SK-N-SH (cell line): ENCODE measurements at regions not wholly inside any gene's neighbourhood (a gene's known extent, or its start where the extent isn't known, plus 50 kb on each side); places are given as distances from the start of the nearest gene placed in this dataset.

Source experiments
- CTCF ChIP-seq: fragments of 200-600 bp; sonication (generic); IDR thresholded peaks from 2 replicates; pipeline ENCODE4 v1.6.1; 2017; ENCODE audit warnings: antibody characterized with exemption, mild to moderate bottlenecking, moderate library complexity
- EZH2phosphoT487 ChIP-seq: fragments of 200-600 bp; sonication (generic); IDR thresholded peaks from 2 replicates; pipeline ENCODE4 v1.6.1; 2017; ENCODE audit warnings: low read depth, mixed run types, mild to moderate bottlenecking, antibody characterized with exemption, moderate library complexity, borderline replicate concordance
- JUND ChIP-seq: IDR thresholded peaks from 2 replicates; pipeline ENCODE4 v1.4.0; 2012
- NFIC ChIP-seq: IDR thresholded peaks from 2 replicates; pipeline ENCODE4 v1.4.0; 2012; ENCODE audit warnings: borderline replicate concordance
- PBX3 ChIP-seq: IDR thresholded peaks from 2 replicates; pipeline ENCODE4; 2012
- POLR2AphosphoS5 ChIP-seq: IDR thresholded peaks from 2 replicates; pipeline ENCODE4 v1.6.1; 2012; ENCODE audit warnings: low read depth, low read length
- RCOR1 ChIP-seq: fragments of 150-350 bp; IDR thresholded peaks from 2 replicates; pipeline ENCODE4 v1.6.1; 2017; ENCODE audit warnings: antibody characterized with exemption, low read length
- REST ChIP-seq: IDR thresholded peaks from 2 replicates; pipeline ENCODE4 v1.6.1; 2012; ENCODE audit warnings: mild to moderate bottlenecking, low read depth, low read length, moderate library complexity
- SIN3A ChIP-seq: IDR thresholded peaks from 2 replicates; pipeline ENCODE4 v1.6.1; 2012; ENCODE audit warnings: low read depth, mild to moderate bottlenecking, low read length, moderate library complexity, borderline replicate concordance

DNA sequence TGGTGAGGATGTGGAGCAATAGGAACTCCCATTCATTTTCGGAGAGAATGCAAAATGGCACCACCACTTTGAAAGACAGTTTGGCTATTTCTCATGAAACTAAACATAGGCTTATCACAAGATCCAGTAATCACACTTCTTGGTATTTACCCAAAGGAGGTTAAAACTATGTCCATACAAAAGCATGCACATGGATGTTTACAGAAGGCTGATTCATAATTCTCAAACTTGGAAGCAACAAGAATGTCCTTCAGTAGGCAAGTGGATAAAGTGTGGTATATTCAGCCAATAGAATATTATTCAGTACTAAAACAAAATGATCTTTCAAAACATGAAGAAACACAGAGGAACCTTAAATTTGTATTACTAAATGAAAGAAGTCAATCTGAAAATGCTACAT is 440.6 kb downstream of the FBXO15 start:
- TF ChIP-seq CTCF (no peak), POLR2AphosphoS5 (no peak), RCOR1 (no peak), REST (no peak), EZH2phosphoT487 (no peak), NFIC (no peak), PBX3 (no peak), JUND (no peak), SIN3A (no peak)
